HCT116 (cell line): ENCODE measurements at regions not wholly inside any gene's neighbourhood (a gene's known extent, or its start where the extent isn't known, plus 50 kb on each side); places are given as distances from the start of the nearest gene placed in this dataset.

Experiments used
- ATAC-seq: fragments of 200-7000 bp; cut with Tn5 transposase; 2 replicates; pipeline ENCODE4 v1.9.1; 2020; ENCODE audit warnings: mild to moderate bottlenecking, moderate library complexity
- BruUV-seq: library from RNA; stranded (reverse); fragments of 400-500 nt; replicated peaks from 2 replicates; lab custom pipeline; 2021; lab: Mats Ljungman, UMichigan
- CTCF ChIA-PET: fragments of 300-600 bp; sonication (Branson Sonifier 250); formaldehyde crosslinking; loops from one replicate; lab custom pipeline; 2021; ENCODE audit warnings: antibody characterized with exemption; lab: Charles Lee
- POLR2A ChIA-PET: fragments of 300-600, 350-600 bp; sonication (Branson Sonifier 250); formaldehyde crosslinking; loops from one replicate; lab custom pipeline; 2021; ENCODE audit warnings: antibody characterized with exemption; lab: Charles Lee
- RAD21 ChIA-PET, 2 experiments: fragments of 300-600 bp; sonication (Branson Sonifier 250); formaldehyde crosslinking; loops; one replicate each; lab custom pipeline; 2023; ENCODE audit warnings: low total read pairs in 2 of 2; ENCODE audit not compliant: uncharacterized antibody in 2 of 2, unreplicated experiment in 2 of 2, low non-redundant PET in 1 of 2; lab: Charles Lee
- DNase-seq: peaks from one replicate; pipeline ENCODE4 v3.0.0-alpha.2; 2010; ENCODE audit warnings: low read depth, low spot score
- H2AFZ ChIP-seq: fragments of 200-600 bp; shearing (Covaris generic), sonication (generic); 2 replicates; pipeline ENCODE4 v1.6.1; 2017; ENCODE audit warnings: low read depth, mixed run types, mixed read lengths, antibody characterized with exemption, low read length; ENCODE audit not compliant: poor library complexity, severe bottlenecking
- H3K27ac ChIP-seq: 2 replicates; pipeline ENCODE4 v1.5.1; 2012; ENCODE audit warnings: low read depth, low read length
- H3K27me3 ChIP-seq: fragments of 200-600 bp; sonication (generic); 2 replicates; pipeline ENCODE4 v1.6.1; 2016; ENCODE audit warnings: mixed run types, low read length, mixed read lengths; ENCODE audit not compliant: insufficient read depth
- H3K36me3 ChIP-seq, 2 experiments: fragments of 200-500 bp in 1 of 2; fragments of 200-600 bp in 1 of 2; sonication (Bioruptor generic) in 1 of 2; sonication (generic) in 1 of 2; 2 replicates each; pipeline versions ENCODE4 v1.5.1 to v1.6.1; 2014 to 2016; ENCODE audit warnings: low read length in 2 of 2, inconsistent platforms in 1 of 2, mixed read lengths in 1 of 2, mixed run types in 1 of 2; ENCODE audit not compliant: insufficient read depth in 2 of 2, control insufficient read depth in 1 of 2
- H3K4me1 ChIP-seq, 2 experiments: fragments of 200-600 bp in 1 of 2; sonication (generic) in 1 of 2; 2 replicates each; pipeline versions ENCODE4 v1.5.1 to v1.6.1; 2012 to 2017; ENCODE audit warnings: low read length in 2 of 2, inconsistent platforms in 1 of 2, mild to moderate bottlenecking in 1 of 2, mixed read lengths in 1 of 2, mixed run types in 1 of 2, moderate library complexity in 1 of 2; ENCODE audit not compliant: insufficient read depth in 2 of 2, control insufficient read depth in 1 of 2
- H3K4me2 ChIP-seq: fragments of 200-600 bp; sonication (generic); 2 replicates; pipeline ENCODE4 v1.6.1; 2017; ENCODE audit warnings: mixed run types, low read length, mixed read lengths
- H3K4me3 ChIP-seq, 2 experiments: fragments of 200-600 bp in 1 of 2; sonication (generic) in 1 of 2; replicated peaks in 1 of 2; 2 replicates each; pipeline ENCODE4 v1.5.1; 2011 to 2016; ENCODE audit warnings: low read length in 2 of 2, control low read depth in 1 of 2, low read depth in 1 of 2, mild to moderate bottlenecking in 1 of 2, mixed read lengths in 1 of 2, mixed run types in 1 of 2
- H3K79me2 ChIP-seq: fragments of 200-600 bp; sonication (generic); 2 replicates; pipeline ENCODE4 v1.6.1; 2017; ENCODE audit warnings: mild to moderate bottlenecking, mixed run types, low read length, moderate library complexity, mixed read lengths; ENCODE audit not compliant: insufficient read depth
- H3K9ac ChIP-seq: fragments of 200-600 bp; sonication (generic); 2 replicates; pipeline ENCODE4 v1.6.1; 2016; ENCODE audit warnings: low read length, mixed read lengths
- H3K9me2 ChIP-seq: fragments of 200-600 bp; sonication (generic), shearing (Covaris generic); 2 replicates; pipeline ENCODE4 v1.6.1; 2017; ENCODE audit warnings: mixed run types, mild to moderate bottlenecking, moderate library complexity; ENCODE audit not compliant: insufficient read depth
- H3K9me3 ChIP-seq, 2 experiments: fragments of 200-500 bp in 1 of 2; fragments of 200-600 bp in 1 of 2; sonication (Bioruptor generic) in 1 of 2; sonication (generic) in 1 of 2; 2 replicates each; pipeline ENCODE4 v1.6.1; 2014 to 2017; ENCODE audit warnings: low read length in 2 of 2, mixed read lengths in 2 of 2, inconsistent platforms in 1 of 2, low read depth in 1 of 2, mild to moderate bottlenecking in 1 of 2, mixed run types in 1 of 2, moderate library complexity in 1 of 2; ENCODE audit not compliant: control insufficient read depth in 1 of 2, insufficient read depth in 1 of 2
- H4K20me1 ChIP-seq: fragments of 200-600 bp; sonication (generic), shearing (Covaris generic); 2 replicates; pipeline ENCODE4 v1.6.1; 2017; ENCODE audit warnings: mixed run types, mild to moderate bottlenecking, moderate library complexity; ENCODE audit not compliant: insufficient read depth
- CBX3 ChIP-seq: IDR thresholded peaks from 2 replicates; pipeline ENCODE4 v1.6.1; 2012; ENCODE audit warnings: low read depth
- CEBPB ChIP-seq: IDR thresholded peaks from 2 replicates; pipeline ENCODE4 v1.6.1; 2012; ENCODE audit warnings: low read depth
- CTCF ChIP-seq, 3 experiments: fragments of 200-600 bp in 1 of 3; sonication (generic) in 1 of 3; IDR thresholded peaks in 2 of 3; conservative IDR thresholded peaks in 1 of 3; 2 replicates each; pipeline ENCODE4 v1.5.1; 2012 to 2017; ENCODE audit warnings: low read depth in 2 of 3, low read length in 2 of 3, antibody characterized with exemption in 1 of 3, borderline replicate concordance in 1 of 3, control low read depth in 1 of 3, mild to moderate bottlenecking in 1 of 3, mixed read lengths in 1 of 3, mixed run types in 1 of 3, moderate library complexity in 1 of 3; ENCODE audit not compliant: insufficient read depth in 1 of 3
- EGR1 ChIP-seq: IDR thresholded peaks from 2 replicates; pipeline ENCODE4 v1.6.1; 2012; ENCODE audit warnings: low read depth
- EZH2 ChIP-seq: fragments of 200-600 bp; sonication (generic); IDR thresholded peaks from 2 replicates; pipeline ENCODE4 v1.6.1; 2017; ENCODE audit warnings: antibody characterized with exemption, mixed run types
- EZH2phosphoT487 ChIP-seq: fragments of 200-600 bp; IDR thresholded peaks from 2 replicates; pipeline ENCODE4 v1.6.1; 2018; ENCODE audit warnings: antibody characterized with exemption, borderline replicate concordance
- POLR2A ChIP-seq: IDR thresholded peaks from 2 replicates; pipeline ENCODE4 v1.7.0; 2011; ENCODE audit warnings: borderline replicate concordance; ENCODE audit not compliant: insufficient read depth, insufficient read length; ENCODE audit errors: extremely low read depth
- POLR2AphosphoS5 ChIP-seq: IDR thresholded peaks from 2 replicates; pipeline ENCODE4 v1.6.1; 2011; ENCODE audit warnings: mild to moderate bottlenecking, low read depth, low read length, moderate library complexity
- REST ChIP-seq: IDR thresholded peaks from 2 replicates; pipeline ENCODE4 v1.6.1; 2012; ENCODE audit warnings: low read depth
- SIN3A ChIP-seq: IDR thresholded peaks from 2 replicates; pipeline ENCODE4 v1.6.1; 2012; ENCODE audit warnings: low read depth
- SP1 ChIP-seq: IDR thresholded peaks from 2 replicates; pipeline ENCODE4 v1.6.1; 2012; ENCODE audit warnings: low read depth
- SRF ChIP-seq: IDR thresholded peaks from 2 replicates; pipeline ENCODE4 v1.6.1; 2012; ENCODE audit warnings: low read depth
- YY1 ChIP-seq: IDR thresholded peaks from 2 replicates; pipeline ENCODE4 v1.6.1; 2011; ENCODE audit warnings: low read length, low read depth, moderate library complexity, mild to moderate bottlenecking; ENCODE audit not compliant: insufficient replicate concordance; ENCODE audit errors: extremely low read depth
- ZFX ChIP-seq: fragments of 450-650 bp; IDR thresholded peaks from 2 replicates; pipeline ENCODE4 v1.6.1; 2017
- intact Hi-C: fragments of 100-400 bp; cut with micrococcal nuclease; formaldehyde crosslinking; loops from 2 replicates; pipeline ENCODE4 v1.10.0; 2022
- TF ChIP-seq, protein P1 (sequence below): IDR thresholded peaks from 2 replicates; pipeline ENCODE4 v1.6.1; 2012

GRCh38 chr5:25399878-25400480 is 755.2 kb upstream of the CDH10 start:
- no peaks in the 10 kb centered on the region for H3K9me2 ChIP-seq
- no peak overlapping the region for H3K4me3 ChIP-seq
- no peak overlapping the region for H2AFZ ChIP-seq
- no peaks in the 10 kb centered on the region for H3K79me2 ChIP-seq
- ATAC-seq, result no peak
- H3K36me3 ChIP-seq, result no peaks in the 10 kb centered on the region
- CTCF ChIA-PET, result no interaction called here
- H3K4me1 ChIP-seq, result no peaks in the 10 kb centered on the region
- POLR2A ChIA-PET, result no interaction called here
- H3K4me2 ChIP-seq, result no peak overlapping the region
- no peaks in the 10 kb centered on the region for H3K27me3 ChIP-seq
- BruUV-seq, result no TSS peak
- peaks cover 8 to 20% of the 10 kb centered on the region in 2 experiments; a peak in 2 of 4 replicates for H3K9me3 ChIP-seq
- H4K20me1 ChIP-seq, result no peaks in the 10 kb centered on the region
- RAD21 ChIA-PET, result no interaction called here
- H3K27ac ChIP-seq, result no peak overlapping the region
- intact Hi-C loops, result no loop called here
- TF ChIP-seq, protein P1, sequence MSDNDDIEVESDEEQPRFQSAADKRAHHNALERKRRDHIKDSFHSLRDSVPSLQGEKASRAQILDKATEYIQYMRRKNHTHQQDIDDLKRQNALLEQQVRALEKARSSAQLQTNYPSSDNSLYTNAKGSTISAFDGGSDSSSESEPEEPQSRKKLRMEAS, result no peak
- TF ChIP-seq CBX3 (no peak), CEBPB (no peak), SRF (no peak)
- TF ChIP-seq, all 23 proteins: peak for 0
- H3K9ac ChIP-seq, result no peak overlapping the region
- DNase-seq, result no peak

DNA sequence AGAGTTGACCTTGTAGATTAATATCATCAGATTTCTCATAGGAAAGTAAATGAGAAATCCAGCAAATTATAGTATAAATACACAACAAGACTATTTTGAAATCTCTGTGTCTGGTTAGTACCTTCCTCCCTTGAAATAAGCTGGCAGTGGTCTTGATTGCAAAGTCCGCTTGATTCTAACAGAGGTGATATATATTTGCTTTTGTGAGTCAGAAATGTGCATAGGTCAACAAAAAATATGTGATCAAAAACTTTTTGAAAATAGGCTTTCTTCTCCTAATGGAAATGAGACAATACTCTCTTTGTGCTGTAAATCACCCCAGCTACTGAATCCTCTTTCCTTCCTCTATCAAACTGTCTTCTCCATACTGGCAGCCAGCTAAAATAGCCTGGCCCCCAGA is 749.2 kb upstream of the CDH10 start:
- Histone ChIP-seq H3K79me2 (no peaks in the 10 kb centered on the region), H3K36me3 (no peaks in the 10 kb centered on the region), H3K9me3 (peaks cover 6 to 18% of the 10 kb centered on the region in 2 experiments; a peak in 2 of 4 replicates), H3K9me2 (no peaks in the 10 kb centered on the region), H2AFZ (no peak overlapping the region), H3K9ac (no peak overlapping the region), H3K4me1 (no peaks in the 10 kb centered on the region), H3K27me3 (no peaks in the 10 kb centered on the region), H3K4me2 (no peak overlapping the region), H3K4me3 (no peak overlapping the region), H3K27ac (no peak overlapping the region), H4K20me1 (no peaks in the 10 kb centered on the region)
- ChIA-PET POLR2A (no interaction called here), CTCF (no interaction called here), RAD21 (no interaction called here)
- intact Hi-C loops, result no loop called here
- DNase-seq (no peak), ATAC-seq (no peak)
- BruUV-seq, result no TSS peak
- TF ChIP-seq SP1 (no peak), EZH2 (no peak), REST (no peak), SIN3A (no peak), ZFX (no peak), POLR2A (no peak), CTCF (IDR thresholded peaks at IDR 0.05 in 2 of 3, conservative IDR thresholded peaks at IDR 0.05 in 1 of 3; ENCODE audit: borderline replicate concordance in 1 of 3, insufficient read depth in 1 of 3, low read depth in 2 of 3, low read length in 2 of 3) (no peak), SRF (no peak), YY1 (no peak), CEBPB (no peak), EGR1 (no peak), POLR2AphosphoS5 (no peak), EZH2phosphoT487 (no peak), CBX3 (no peak)
- TF ChIP-seq, protein P1, result no peak
